GM23338 (cell line): ENCODE measurements at regions not wholly inside any gene's neighbourhood (a gene's known extent, or its start where the extent isn't known, plus 50 kb on each side); places are given as distances from the start of the nearest gene placed in this dataset.
A peak's percentile ranks its signal among the peaks of the same experiment; 100 is the strongest.

Experiments
- ATAC-seq: fragments of 200-7000 bp; cut with Tn5 transposase; 3 replicates; pipeline ENCODE4 v1.9.1; 2020
- DNase-seq: peaks from one replicate; pipeline ENCODE4 v3.0.0-alpha.2; 2015; ENCODE audit warnings: low spot score
- H2AFZ ChIP-seq: fragments of 200-600 bp; sonication (generic); 2 replicates; pipeline ENCODE4 v1.8.0; 2016; ENCODE audit warnings: antibody characterized with exemption, mild to moderate bottlenecking, moderate library complexity
- H3F3A ChIP-seq: fragments of 200-600 bp; sonication (generic); replicated peaks from 2 replicates; pipeline ENCODE4 v1.8.0; 2017; ENCODE audit warnings: antibody characterized with exemption, mixed run types, low read depth
- H3K27ac ChIP-seq: fragments of 200-600 bp; sonication (generic); 2 replicates; pipeline ENCODE4 v1.6.1; 2016; ENCODE audit warnings: low read depth
- H3K27me3 ChIP-seq: fragments of 200-600 bp; sonication (generic); 2 replicates; pipeline ENCODE4 v1.8.0; 2016; ENCODE audit warnings: mild to moderate bottlenecking, mixed run types, moderate library complexity; ENCODE audit not compliant: insufficient read depth
- H3K36me3 ChIP-seq: fragments of 200-600 bp; sonication (generic); 2 replicates; pipeline ENCODE4 v1.8.0; 2016; ENCODE audit warnings: mild to moderate bottlenecking; ENCODE audit not compliant: insufficient read depth
- H3K4me1 ChIP-seq: fragments of 200-600 bp; sonication (generic); 2 replicates; pipeline ENCODE4 v1.8.0; 2016; ENCODE audit warnings: mild to moderate bottlenecking, moderate library complexity; ENCODE audit not compliant: insufficient read depth
- H3K4me2 ChIP-seq: fragments of 200-600 bp; sonication (generic); 2 replicates; pipeline ENCODE4 v1.7.1; 2017; ENCODE audit warnings: mixed run types
- H3K4me3 ChIP-seq: fragments of 200-600 bp; sonication (generic); 2 replicates; pipeline ENCODE4 v1.6.1; 2016; ENCODE audit warnings: mixed run types
- H3K79me2 ChIP-seq: fragments of 200-600 bp; sonication (generic); replicated peaks from 2 replicates; pipeline ENCODE4 v1.8.0; 2017; ENCODE audit warnings: mild to moderate bottlenecking; ENCODE audit not compliant: insufficient read depth
- H3K9me2 ChIP-seq: fragments of 200-600 bp; sonication (generic); 2 replicates; pipeline ENCODE4 v1.8.0; 2017; ENCODE audit not compliant: insufficient read depth
- H4K20me1 ChIP-seq: fragments of 200-600 bp; sonication (generic); replicated peaks from 2 replicates; pipeline ENCODE4 v1.8.0; 2017; ENCODE audit warnings: mild to moderate bottlenecking; ENCODE audit not compliant: insufficient read depth
- H3K27ac Mint-ChIP-seq: 2 replicates; pipeline ENCODE4 v1.8.0; 2020; ENCODE audit warnings: inconsistent platforms, mild to moderate bottlenecking, moderate library complexity, mixed read lengths
- H3K27me3 Mint-ChIP-seq: 3 replicates; pipeline ENCODE4 v1.8.0; 2022; ENCODE audit warnings: low read depth, mild to moderate bottlenecking, moderate library complexity, mixed read lengths, inconsistent platforms; ENCODE audit not compliant: insufficient read depth, poor library complexity
- H3K36me3 Mint-ChIP-seq: 3 replicates; pipeline ENCODE4 v1.8.0; 2021; ENCODE audit warnings: low read depth, mild to moderate bottlenecking, inconsistent platforms, moderate library complexity, mixed read lengths
- H3K4me1 Mint-ChIP-seq: 3 replicates; pipeline ENCODE4 v1.8.0; 2020; ENCODE audit warnings: mild to moderate bottlenecking, inconsistent platforms, mixed read lengths
- H3K4me3 Mint-ChIP-seq: 3 replicates; pipeline ENCODE4 v1.8.0; 2021; ENCODE audit warnings: moderate library complexity, mild to moderate bottlenecking, inconsistent platforms, mixed read lengths
- H3K9me3 Mint-ChIP-seq: 3 replicates; pipeline ENCODE4 v1.8.0; 2020; ENCODE audit warnings: moderate library complexity, mild to moderate bottlenecking, inconsistent platforms, mixed read lengths
- CTCF ChIP-seq, 2 experiments: fragments of 200-600 bp in 1 of 2; sonication (generic) in 1 of 2; conservative IDR thresholded peaks; 2 replicates each; pipeline versions ENCODE4 v1.5.1 to v1.6.1; 2016 to 2017; ENCODE audit warnings: antibody characterized with exemption in 2 of 2, low read depth in 2 of 2, mild to moderate bottlenecking in 2 of 2, moderate library complexity in 1 of 2
- JUNB ChIP-seq: IDR thresholded peaks from one replicate; pipeline ENCODE4 v1.6.1; 2016; ENCODE audit warnings: antibody characterized with exemption; ENCODE audit not compliant: unreplicated experiment
- NANOG ChIP-seq: IDR thresholded peaks from 2 replicates; pipeline ENCODE4 v1.6.1; 2016; ENCODE audit warnings: antibody characterized with exemption, borderline replicate concordance
- STAT1 ChIP-seq: IDR thresholded peaks from one replicate; pipeline ENCODE4 v1.6.1; 2016; ENCODE audit warnings: antibody characterized with exemption; ENCODE audit not compliant: unreplicated experiment
- ZNF331 ChIP-seq: fragments of 250-450 bp; sonication (Bioruptor Pico); IDR thresholded peaks from 2 replicates; pipeline ENCODE4 v1.5.0; 2020; ENCODE audit warnings: low read depth, mild to moderate bottlenecking, moderate library complexity
- TF ChIP-seq, protein P1 (sequence below): IDR thresholded peaks from one replicate; pipeline ENCODE4 v1.6.1; 2018; ENCODE audit warnings: antibody characterized with exemption; ENCODE audit not compliant: unreplicated experiment

GRCh38 chr6:91278416-91278815, 691.5 kb upstream of the MAP3K7 start (continued):
- TF ChIP-seq, protein P1, sequence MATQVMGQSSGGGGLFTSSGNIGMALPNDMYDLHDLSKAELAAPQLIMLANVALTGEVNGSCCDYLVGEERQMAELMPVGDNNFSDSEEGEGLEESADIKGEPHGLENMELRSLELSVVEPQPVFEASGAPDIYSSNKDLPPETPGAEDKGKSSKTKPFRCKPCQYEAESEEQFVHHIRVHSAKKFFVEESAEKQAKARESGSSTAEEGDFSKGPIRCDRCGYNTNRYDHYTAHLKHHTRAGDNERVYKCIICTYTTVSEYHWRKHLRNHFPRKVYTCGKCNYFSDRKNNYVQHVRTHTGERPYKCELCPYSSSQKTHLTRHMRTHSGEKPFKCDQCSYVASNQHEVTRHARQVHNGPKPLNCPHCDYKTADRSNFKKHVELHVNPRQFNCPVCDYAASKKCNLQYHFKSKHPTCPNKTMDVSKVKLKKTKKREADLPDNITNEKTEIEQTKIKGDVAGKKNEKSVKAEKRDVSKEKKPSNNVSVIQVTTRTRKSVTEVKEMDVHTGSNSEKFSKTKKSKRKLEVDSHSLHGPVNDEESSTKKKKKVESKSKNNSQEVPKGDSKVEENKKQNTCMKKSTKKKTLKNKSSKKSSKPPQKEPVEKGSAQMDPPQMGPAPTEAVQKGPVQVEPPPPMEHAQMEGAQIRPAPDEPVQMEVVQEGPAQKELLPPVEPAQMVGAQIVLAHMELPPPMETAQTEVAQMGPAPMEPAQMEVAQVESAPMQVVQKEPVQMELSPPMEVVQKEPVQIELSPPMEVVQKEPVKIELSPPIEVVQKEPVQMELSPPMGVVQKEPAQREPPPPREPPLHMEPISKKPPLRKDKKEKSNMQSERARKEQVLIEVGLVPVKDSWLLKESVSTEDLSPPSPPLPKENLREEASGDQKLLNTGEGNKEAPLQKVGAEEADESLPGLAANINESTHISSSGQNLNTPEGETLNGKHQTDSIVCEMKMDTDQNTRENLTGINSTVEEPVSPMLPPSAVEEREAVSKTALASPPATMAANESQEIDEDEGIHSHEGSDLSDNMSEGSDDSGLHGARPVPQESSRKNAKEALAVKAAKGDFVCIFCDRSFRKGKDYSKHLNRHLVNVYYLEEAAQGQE = no peak
- TF ChIP-seq JUNB = no peak
- TF ChIP-seq STAT1 = no peak
- no peak for TF ChIP-seq NANOG
- no peak for TF ChIP-seq ZNF331 (CRISPR knock-in tag)
- no peak for TF ChIP-seq CTCF (conservative IDR thresholded peaks at IDR 0.05; ENCODE audit: low read depth in 2 of 2)

DNA sequence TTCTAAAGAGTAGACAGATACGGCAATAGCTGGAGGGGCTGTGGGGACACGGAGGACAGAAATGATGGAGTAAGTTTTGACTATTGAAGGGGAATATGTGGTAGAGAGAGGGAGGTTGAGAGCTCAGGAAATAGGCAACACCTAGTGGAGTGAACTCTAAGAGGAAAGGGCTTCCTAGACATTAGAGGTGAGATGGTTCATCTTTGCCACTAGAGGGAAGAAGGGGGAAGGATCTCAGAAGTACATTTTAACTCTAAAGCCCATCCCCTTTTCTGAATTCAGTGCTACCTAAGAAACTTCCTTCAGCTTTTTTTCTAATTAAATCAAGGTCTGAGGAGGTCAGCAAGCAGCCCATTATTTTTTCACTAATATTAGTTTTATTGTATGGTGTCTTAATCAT, 689.4 kb upstream of the MAP3K7 start:
- Mint-ChIP-seq H3K9me3 (peaks cover 4% of the 10 kb centered on the region; the same call in 1 of the 3 replicates), H3K27ac (no peak overlapping the region), H3K27me3 (peaks cover 2% of the 10 kb centered on the region), H3K4me3 (no peak overlapping the region), H3K36me3 (0 out of 3 replicates have a peak, but pooled peaks cover 3% of the 10 kb centered on the region), H3K4me1 (peaks cover 28% of the 10 kb centered on the region)
- H2AFZ ChIP-seq = no peak overlapping the region
- H3K79me2 ChIP-seq = no peaks in the 10 kb centered on the region
- no peaks in the 10 kb centered on the region for H3K9me2 ChIP-seq
- TF ChIP-seq CTCF (conservative IDR thresholded peaks at IDR 0.05; ENCODE audit: low read depth in 2 of 2) = peak; percentile 63 to 66
- TF ChIP-seq ZNF331 (CRISPR knock-in tag) = no peak
- DNase-seq = peak; percentile 82
- no peaks in the 10 kb centered on the region for H3K27me3 ChIP-seq
- no peak overlapping the region for H3K4me3 ChIP-seq
- H3K36me3 ChIP-seq = no peaks in the 10 kb centered on the region
- H3K4me2 ChIP-seq = no peak overlapping the region
- peaks cover 25% of the 10 kb centered on the region for H3K4me1 ChIP-seq
- H3K27ac ChIP-seq = no peak overlapping the region
- H3F3A ChIP-seq = no peaks in the 10 kb centered on the region
- no peaks in the 10 kb centered on the region for H4K20me1 ChIP-seq
- peak; percentile 91 for ATAC-seq
